Stimulated activated memory B cell treated with anti-CD40 and anti-IgM and Interleukin-4, amounts not matched to agents 10 μg/mL and 1 μg/mL and 100 μg/mL, for 72 hours (primary cell): ENCODE measurements at regions not wholly inside any gene's neighbourhood (a gene's known extent, or its start where the extent isn't known, plus 50 kb on each side); places are given as distances from the start of the nearest gene placed in this dataset.

ENCODE experiments used
- ATAC-seq: fragments of 150-1000 bp; cut with Tn5 transposase; 2 replicates; pipeline ENCODE4 v1.10.0; 2021
- H3K27ac Mint-ChIP-seq: one replicate; pipeline ENCODE4 v1.8.0; 2022; ENCODE audit warnings: mild to moderate bottlenecking, mixed read lengths
- H3K27me3 Mint-ChIP-seq: one replicate; pipeline ENCODE4 v1.8.0; 2022; ENCODE audit warnings: mixed read lengths
- H3K36me3 Mint-ChIP-seq: one replicate; pipeline ENCODE4 v1.8.0; 2022; ENCODE audit warnings: mixed read lengths
- H3K4me1 Mint-ChIP-seq: one replicate; pipeline ENCODE4 v1.8.0; 2022; ENCODE audit warnings: mixed read lengths
- H3K4me3 Mint-ChIP-seq: one replicate; pipeline ENCODE4 v1.8.0; 2022; ENCODE audit warnings: mild to moderate bottlenecking, moderate library complexity, mixed read lengths
- H3K9me3 Mint-ChIP-seq: one replicate; pipeline ENCODE4 v1.8.0; 2022; ENCODE audit warnings: mixed read lengths

- peaks cover 4% of the 10 kb centered on the region for H3K9me3 Mint-ChIP-seq
- H3K27ac Mint-ChIP-seq: no peak overlapping the region
- no peak overlapping the region for H3K4me3 Mint-ChIP-seq
- no peaks in the 10 kb centered on the region for H3K36me3 Mint-ChIP-seq
- no peaks in the 10 kb centered on the region for H3K4me1 Mint-ChIP-seq
- no peak for ATAC-seq
- H3K27me3 Mint-ChIP-seq: peaks cover 38% of the 10 kb centered on the region
Observed at GRCh38 chr1:30513396-30514136, 209.8 kb downstream of the MATN1 start.

- H3K27ac Mint-ChIP-seq: no peak overlapping the region
- H3K4me1 Mint-ChIP-seq: no peaks in the 10 kb centered on the region
- peaks cover 4% of the 10 kb centered on the region for H3K9me3 Mint-ChIP-seq
- no peak overlapping the region for H3K4me3 Mint-ChIP-seq
- H3K36me3 Mint-ChIP-seq: no peaks in the 10 kb centered on the region
- peaks cover 45% of the 10 kb centered on the region for H3K27me3 Mint-ChIP-seq
- ATAC-seq: no peak
Observed at GRCh38 chr1:30512914-30513265, 210.5 kb downstream of the MATN1 start.

GRCh38 chr1:30511991-30512913 lies 211.1 kb downstream of the MATN1 start:
- Mint-ChIP-seq H3K27ac (no peak overlapping the region), H3K4me1 (no peaks in the 10 kb centered on the region), H3K4me3 (no peak overlapping the region), H3K9me3 (peaks cover 4% of the 10 kb centered on the region), H3K27me3 (peaks cover 47% of the 10 kb centered on the region), H3K36me3 (no peaks in the 10 kb centered on the region)
- no peak for ATAC-seq

- H3K4me3 Mint-ChIP-seq: no peak overlapping the region
- peaks cover 4% of the 10 kb centered on the region for H3K9me3 Mint-ChIP-seq
- no peak for ATAC-seq
- no peaks in the 10 kb centered on the region for H3K4me1 Mint-ChIP-seq
- no peaks in the 10 kb centered on the region for H3K36me3 Mint-ChIP-seq
- peaks cover 47% of the 10 kb centered on the region for H3K27me3 Mint-ChIP-seq
- no peak overlapping the region for H3K27ac Mint-ChIP-seq
Observed at GRCh38 chr1:30511563-30511962, 211.8 kb downstream of the MATN1 start.

GRCh38 chr1:30511106-30511505 lies 212.3 kb downstream of the MATN1 start:
- H3K4me3 Mint-ChIP-seq: no peak overlapping the region
- H3K27ac Mint-ChIP-seq: no peak overlapping the region
- no peaks in the 10 kb centered on the region for H3K36me3 Mint-ChIP-seq
- H3K4me1 Mint-ChIP-seq: no peaks in the 10 kb centered on the region
- peaks cover 50% of the 10 kb centered on the region for H3K27me3 Mint-ChIP-seq
- H3K9me3 Mint-ChIP-seq: peaks cover 4% of the 10 kb centered on the region
- no peak for ATAC-seq

GRCh38 chr1:30509670-30510069 lies 213.7 kb downstream of the MATN1 start:
- no peak for ATAC-seq

GRCh38 chr1:30508611-30509010 lies 214.8 kb downstream of the MATN1 start:
- Mint-ChIP-seq H3K27ac (no peak overlapping the region), H3K9me3 (peaks cover 4% of the 10 kb centered on the region), H3K27me3 (peaks cover 45% of the 10 kb centered on the region), H3K4me3 (no peak overlapping the region), H3K4me1 (no peaks in the 10 kb centered on the region), H3K36me3 (no peaks in the 10 kb centered on the region)
- no peak for ATAC-seq

More at GRCh38 chr1:30509670-30510069, 213.7 kb downstream of the MATN1 start:
- Mint-ChIP-seq H3K27ac (no peak overlapping the region), H3K4me1 (no peaks in the 10 kb centered on the region), H3K27me3 (peaks cover 45% of the 10 kb centered on the region), H3K4me3 (no peak overlapping the region), H3K36me3 (no peaks in the 10 kb centered on the region), H3K9me3 (peaks cover 4% of the 10 kb centered on the region)

- Mint-ChIP-seq H3K27me3 (peaks cover 49% of the 10 kb centered on the region), H3K36me3 (no peaks in the 10 kb centered on the region), H3K4me3 (no peak overlapping the region), H3K9me3 (peaks cover 4% of the 10 kb centered on the region), H3K4me1 (no peaks in the 10 kb centered on the region), H3K27ac (no peak overlapping the region)
- ATAC-seq: no peak
Observed at GRCh38 chr1:30508175-30508448, 215.3 kb downstream of the MATN1 start.

- Mint-ChIP-seq H3K9me3 (peaks cover 7% of the 10 kb centered on the region), H3K27ac (no peak overlapping the region), H3K4me3 (no peak overlapping the region), H3K27me3 (peaks cover 49% of the 10 kb centered on the region), H3K36me3 (no peaks in the 10 kb centered on the region), H3K4me1 (no peaks in the 10 kb centered on the region)
- ATAC-seq: no peak
Observed at GRCh38 chr1:30507401-30508174, 215.8 kb downstream of the MATN1 start.

GRCh38 chr1:30507016-30507312 lies 216.4 kb downstream of the MATN1 start:
- Mint-ChIP-seq H3K27ac (no peak overlapping the region), H3K4me3 (no peak overlapping the region), H3K4me1 (no peaks in the 10 kb centered on the region), H3K27me3 (peaks cover 43% of the 10 kb centered on the region), H3K36me3 (no peaks in the 10 kb centered on the region), H3K9me3 (peaks cover 9% of the 10 kb centered on the region)
- ATAC-seq: no peak

GRCh38 chr1:30506291-30507015 lies 216.9 kb downstream of the MATN1 start:
- Mint-ChIP-seq H3K27me3 (peaks cover 38% of the 10 kb centered on the region), H3K36me3 (no peaks in the 10 kb centered on the region), H3K27ac (no peak overlapping the region), H3K4me3 (no peak overlapping the region), H3K4me1 (no peaks in the 10 kb centered on the region), H3K9me3 (peaks cover 9% of the 10 kb centered on the region)
- ATAC-seq: no peak

GRCh38 chr1:30505853-30506252 lies 217.5 kb downstream of the MATN1 start:
- peaks cover 12% of the 10 kb centered on the region for H3K9me3 Mint-ChIP-seq
- no peaks in the 10 kb centered on the region for H3K4me1 Mint-ChIP-seq
- no peak overlapping the region for H3K27ac Mint-ChIP-seq
- H3K27me3 Mint-ChIP-seq: peaks cover 37% of the 10 kb centered on the region
- no peak overlapping the region for H3K4me3 Mint-ChIP-seq
- ATAC-seq: no peak
- H3K36me3 Mint-ChIP-seq: no peaks in the 10 kb centered on the region

GRCh38 chr1:30492451-30492850 lies 230.9 kb downstream of the MATN1 start:
- H3K27me3 Mint-ChIP-seq: no peaks in the 10 kb centered on the region
- ATAC-seq: no peak
- no peak overlapping the region for H3K27ac Mint-ChIP-seq
- H3K4me1 Mint-ChIP-seq: no peaks in the 10 kb centered on the region
- no peaks in the 10 kb centered on the region for H3K36me3 Mint-ChIP-seq
- H3K9me3 Mint-ChIP-seq: peaks cover 12% of the 10 kb centered on the region
- no peak overlapping the region for H3K4me3 Mint-ChIP-seq

- no peaks in the 10 kb centered on the region for H3K4me1 Mint-ChIP-seq
- peaks cover 12% of the 10 kb centered on the region for H3K9me3 Mint-ChIP-seq
- ATAC-seq: no peak
- no peak overlapping the region for H3K4me3 Mint-ChIP-seq
- no peak overlapping the region for H3K27ac Mint-ChIP-seq
- H3K27me3 Mint-ChIP-seq: no peaks in the 10 kb centered on the region
- no peaks in the 10 kb centered on the region for H3K36me3 Mint-ChIP-seq
Observed at GRCh38 chr1:30491831-30492230, 231.6 kb downstream of the MATN1 start.

- Mint-ChIP-seq H3K27ac (no peak overlapping the region), H3K4me3 (no peak overlapping the region)
Observed at GRCh38 chr1:30490554-30491053, 232.8 kb downstream of the MATN1 start.

More at GRCh38 chr1:30490554-30491053, 232.8 kb downstream of the MATN1 start:
- no peaks in the 10 kb centered on the region for H3K36me3 Mint-ChIP-seq
- no peak for ATAC-seq
- H3K9me3 Mint-ChIP-seq: peaks cover 11% of the 10 kb centered on the region
- no peaks in the 10 kb centered on the region for H3K4me1 Mint-ChIP-seq
- no peaks in the 10 kb centered on the region for H3K27me3 Mint-ChIP-seq
